ENCODE measurements at regions not wholly inside any gene's neighbourhood (a gene's known extent, or its start where the extent isn't known, plus 50 kb on each side); places are given as distances from the start of the nearest gene placed in this dataset.

- Histone ChIP-seq H3K27ac (ENCODE audit: control insufficient read depth, insufficient read depth) (no peak overlapping the region), H3K36me3 (ENCODE audit: control insufficient read depth in 2 of 2, insufficient read depth in 2 of 2, low read length in 1 of 2) (no peaks in the 10 kb centered on the region), H3K4me1 (ENCODE audit: control insufficient read depth, insufficient read depth, low read length) (peaks cover 12% of the 10 kb centered on the region), H4K20me1 (ENCODE audit: control insufficient read depth, insufficient read depth) (no peaks in the 10 kb centered on the region), H3K9me3 (replicated peaks; ENCODE audit: control insufficient read depth, insufficient read depth, low read length) (no peaks in the 10 kb centered on the region; the same call in 2 of the 3 replicates), H3K9ac (ENCODE audit: control insufficient read depth, insufficient read depth, low read length) (no peak overlapping the region), H3K79me2 (ENCODE audit: control insufficient read depth, insufficient read depth, low read length) (no peaks in the 10 kb centered on the region), H2AFZ (ENCODE audit: control insufficient read depth, low read depth, low read length) (no peak overlapping the region; the same call in 1 of the 2 replicates), H3K4me2 (ENCODE audit: control insufficient read depth, insufficient read depth) (no peak overlapping the region), H3K4me3 (no peak overlapping the region), H3K27me3 (replicated peaks in 1 of 2; ENCODE audit: control insufficient read depth in 2 of 2, insufficient read depth in 2 of 2, low read length in 1 of 2) (no peaks in the 10 kb centered on the region)
- ChIA-PET SMC1A (ENCODE audit: uncharacterized antibody, unreplicated experiment) (interaction anchor here (1.0 to 17.6 kb wide), 16 partner anchors 11 to 112 kb away, joined by 3 to 394 read pairs (median 6); partner anchors contain the start of gene SEMA6A), POLR2A (interaction anchor here (0.6 to 6.0 kb wide), 13 partner anchors 20 to 299 kb away, joined by 3 to 40 read pairs (median 8); partner anchors contain the start of gene SEMA6A), RAD21 (ENCODE audit: unreplicated experiment) (interaction anchor here (0.6 to 9.1 kb wide), 20 partner anchors 16 to 287 kb away, joined by 3 to 164 read pairs (median 5); partner anchors contain the start of gene SEMA6A), CTCF (interaction anchor here (0.7 to 5.9 kb wide), 7 partner anchors 17 to 112 kb away, joined by 3 to 42 read pairs (median 4); partner anchors contain the start of gene SEMA6A)
- no TSS peak for BruUV-seq (replicated peaks)
- no peak for ATAC-seq
- TF ChIP-seq SMARCA5 (IDR thresholded peaks at IDR 0.05) (0 out of 2 replicates have a peak, but pooled peaks have one; percentile 28), ASH2L (IDR thresholded peaks at IDR 0.05; ENCODE audit: borderline replicate concordance, low read depth) (no peak)
- FAIRE-seq = no peak
- in situ Hi-C loops (cut with MboI) = loop anchor here (5.0 kb wide), 1 partner anchor 74 kb away; no protein-coding TSS in a partner anchor
- WGBS (ENCODE audit: insufficient coverage, insufficient replicate concordance, low lambda C conversion rate, missing lambda C conversion rate) = 64% methylated on average over 3 of the region's 3 CpGs
- intact Hi-C loops (cut with micrococcal nuclease; ENCODE audit: unreplicated experiment) = loop anchor here (1.0 to 5.0 kb wide), 4 partner anchors 37 to 113 kb away; no protein-coding TSS in a partner anchor
- no peak for DNase-seq (ENCODE audit: low read depth, low spot score)
Measured at GRCh38 chr5:116651653-116652052, 77.0 kb upstream of the SEMA6A start.

- H3K36me3 ChIP-seq (ENCODE audit: control insufficient read depth in 2 of 2, insufficient read depth in 2 of 2, low read length in 1 of 2) = no peaks in the 10 kb centered on the region
- no peaks in the 10 kb centered on the region for H3K9me3 ChIP-seq (replicated peaks; ENCODE audit: control insufficient read depth, insufficient read depth, low read length)
- no peak overlapping the region for H3K4me2 ChIP-seq (ENCODE audit: control insufficient read depth, insufficient read depth)
- H3K79me2 ChIP-seq (ENCODE audit: control insufficient read depth, insufficient read depth, low read length) = no peaks in the 10 kb centered on the region
- H2AFZ ChIP-seq (ENCODE audit: control insufficient read depth, low read depth, low read length) = no peak overlapping the region
- H3K9ac ChIP-seq (ENCODE audit: control insufficient read depth, insufficient read depth, low read length) = no peak overlapping the region
- ChIA-PET SMC1A (ENCODE audit: uncharacterized antibody, unreplicated experiment) (interaction anchor here (1.2 to 17.6 kb wide), 16 partner anchors 8 to 113 kb away, joined by 3 to 394 read pairs (median 6); partner anchors contain the start of gene SEMA6A), RAD21 (ENCODE audit: unreplicated experiment) (interaction anchor here (1.0 to 9.1 kb wide), 18 partner anchors 11 to 115 kb away, joined by 3 to 164 read pairs (median 8); partner anchors contain the start of gene SEMA6A), CTCF (interaction anchor here (0.7 to 5.9 kb wide), 9 partner anchors 9 to 112 kb away, joined by 3 to 42 read pairs (median 4); partner anchors contain the start of gene SEMA6A), POLR2A (interaction anchor here (0.7 to 6.0 kb wide), 11 partner anchors 9 to 234 kb away, joined by 3 to 40 read pairs (median 4); partner anchors contain the start of gene SEMA6A)
- peaks cover 12% of the 10 kb centered on the region for H3K4me1 ChIP-seq (ENCODE audit: control insufficient read depth, insufficient read depth, low read length)
- in situ Hi-C loops (cut with MboI) = loop anchor here (5.0 kb wide), 1 partner anchor 74 kb away; no protein-coding TSS in a partner anchor
- ATAC-seq = peak; percentile 37
- no peak overlapping the region for H3K4me3 ChIP-seq
- no peak overlapping the region for H3K27ac ChIP-seq (ENCODE audit: control insufficient read depth, insufficient read depth)
- no peak for FAIRE-seq
- 54% methylated on average over 4 of the region's 4 CpGs for WGBS (ENCODE audit: insufficient coverage, insufficient replicate concordance, low lambda C conversion rate, missing lambda C conversion rate)
- BruUV-seq (replicated peaks) = no TSS peak
- DNase-seq (ENCODE audit: low read depth, low spot score) = no peak
- intact Hi-C loops (cut with micrococcal nuclease; ENCODE audit: unreplicated experiment) = loop anchor here (5.0 kb wide), 1 partner anchor 56 kb away; no protein-coding TSS in a partner anchor
- no peaks in the 10 kb centered on the region for H4K20me1 ChIP-seq (ENCODE audit: control insufficient read depth, insufficient read depth)
- H3K27me3 ChIP-seq (replicated peaks in 1 of 2; ENCODE audit: control insufficient read depth in 2 of 2, insufficient read depth in 2 of 2, low read length in 1 of 2) = no peaks in the 10 kb centered on the region
- no peak for TF ChIP-seq TBL1XR1 (IDR thresholded peaks at IDR 0.05; ENCODE audit: low read depth, low read length)
- TF ChIP-seq CHD2 (IDR thresholded peaks at IDR 0.05; ENCODE audit: borderline replicate concordance, low read depth, low read length) = peak; percentile 28; the same call in 1 of the 2 replicates
- TF ChIP-seq, protein P1, sequence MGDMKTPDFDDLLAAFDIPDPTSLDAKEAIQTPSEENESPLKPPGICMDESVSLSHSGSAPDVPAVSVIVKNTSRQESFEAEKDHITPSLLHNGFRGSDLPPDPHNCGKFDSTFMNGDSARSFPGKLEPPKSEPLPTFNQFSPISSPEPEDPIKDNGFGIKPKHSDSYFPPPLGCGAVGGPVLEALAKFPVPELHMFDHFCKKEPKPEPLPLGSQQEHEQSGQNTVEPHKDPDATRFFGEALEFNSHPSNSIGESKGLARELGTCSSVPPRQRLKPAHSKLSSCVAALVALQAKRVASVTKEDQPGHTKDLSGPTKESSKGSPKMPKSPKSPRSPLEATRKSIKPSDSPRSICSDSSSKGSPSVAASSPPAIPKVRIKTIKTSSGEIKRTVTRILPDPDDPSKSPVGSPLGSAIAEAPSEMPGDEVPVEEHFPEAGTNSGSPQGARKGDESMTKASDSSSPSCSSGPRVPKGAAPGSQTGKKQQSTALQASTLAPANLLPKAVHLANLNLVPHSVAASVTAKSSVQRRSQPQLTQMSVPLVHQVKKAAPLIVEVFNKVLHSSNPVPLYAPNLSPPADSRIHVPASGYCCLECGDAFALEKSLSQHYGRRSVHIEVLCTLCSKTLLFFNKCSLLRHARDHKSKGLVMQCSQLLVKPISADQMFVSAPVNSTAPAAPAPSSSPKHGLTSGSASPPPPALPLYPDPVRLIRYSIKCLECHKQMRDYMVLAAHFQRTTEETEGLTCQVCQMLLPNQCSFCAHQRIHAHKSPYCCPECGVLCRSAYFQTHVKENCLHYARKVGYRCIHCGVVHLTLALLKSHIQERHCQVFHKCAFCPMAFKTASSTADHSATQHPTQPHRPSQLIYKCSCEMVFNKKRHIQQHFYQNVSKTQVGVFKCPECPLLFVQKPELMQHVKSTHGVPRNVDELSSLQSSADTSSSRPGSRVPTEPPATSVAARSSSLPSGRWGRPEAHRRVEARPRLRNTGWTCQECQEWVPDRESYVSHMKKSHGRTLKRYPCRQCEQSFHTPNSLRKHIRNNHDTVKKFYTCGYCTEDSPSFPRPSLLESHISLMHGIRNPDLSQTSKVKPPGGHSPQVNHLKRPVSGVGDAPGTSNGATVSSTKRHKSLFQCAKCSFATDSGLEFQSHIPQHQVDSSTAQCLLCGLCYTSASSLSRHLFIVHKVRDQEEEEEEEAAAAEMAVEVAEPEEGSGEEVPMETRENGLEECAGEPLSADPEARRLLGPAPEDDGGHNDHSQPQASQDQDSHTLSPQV (IDR thresholded peaks at IDR 0.05) = no peak
- TF ChIP-seq, protein P2, sequence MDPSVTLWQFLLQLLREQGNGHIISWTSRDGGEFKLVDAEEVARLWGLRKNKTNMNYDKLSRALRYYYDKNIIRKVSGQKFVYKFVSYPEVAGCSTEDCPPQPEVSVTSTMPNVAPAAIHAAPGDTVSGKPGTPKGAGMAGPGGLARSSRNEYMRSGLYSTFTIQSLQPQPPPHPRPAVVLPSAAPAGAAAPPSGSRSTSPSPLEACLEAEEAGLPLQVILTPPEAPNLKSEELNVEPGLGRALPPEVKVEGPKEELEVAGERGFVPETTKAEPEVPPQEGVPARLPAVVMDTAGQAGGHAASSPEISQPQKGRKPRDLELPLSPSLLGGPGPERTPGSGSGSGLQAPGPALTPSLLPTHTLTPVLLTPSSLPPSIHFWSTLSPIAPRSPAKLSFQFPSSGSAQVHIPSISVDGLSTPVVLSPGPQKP (IDR thresholded peaks at IDR 0.05; ENCODE audit: low read depth, low read length) = no peak
- no peak for TF ChIP-seq RB1 (IDR thresholded peaks at IDR 0.05; ENCODE audit: borderline replicate concordance)
- TF ChIP-seq EP300 (IDR thresholded peaks at IDR 0.05; ENCODE audit: borderline replicate concordance in 1 of 2, control insufficient read depth in 1 of 2, low read depth in 2 of 2, low read length in 2 of 2) = peak; percentile 39 to 55; a peak in 1 of 4 replicates
Measured at GRCh38 chr5:116650964-116651363, 76.3 kb upstream of the SEMA6A start.

Data from GM12878 (cell line).